Endothelial cell of umbilical vein (primary cell): ENCODE measurements at regions not wholly inside any gene's neighbourhood (a gene's known extent, or its start where the extent isn't known, plus 50 kb on each side); places are given as distances from the start of the nearest gene placed in this dataset.

Experiments used
- BruUV-seq: library from RNA; stranded (reverse); fragments of 400-500 nt; replicated peaks from 2 replicates; lab custom pipeline; 2021; lab: Mats Ljungman, UMichigan
- CTCF ChIA-PET: fragments of 300-600, 350-600 bp; sonication (Branson Sonifier 250); formaldehyde crosslinking; loops from one replicate; lab custom pipeline; 2021; ENCODE audit warnings: antibody characterized with exemption, inconsistent platforms; lab: Charles Lee
- POLR2A ChIA-PET: fragments of 300-600, 350-600 bp; sonication (Branson Sonifier 250); formaldehyde crosslinking; loops from one replicate; lab custom pipeline; 2021; ENCODE audit warnings: antibody characterized with exemption, inconsistent platforms; lab: Charles Lee
- DNase-seq: peaks from one replicate; pipeline ENCODE4 v3.0.0-alpha.2; 2011; ENCODE audit warnings: low read depth, low spot score
- FAIRE-seq: peaks from 2 replicates; lab custom pipeline; 2011; peaks lifted over from hg19 to GRCh38; lab: Jason Lieb, UNC
- H2AFZ ChIP-seq: 2 replicates; pipeline ENCODE4 v1.6.0; 2012; ENCODE audit warnings: low read depth, low read length, control low read depth, inconsistent platforms
- H3K27ac ChIP-seq: 2 replicates; pipeline ENCODE4 v1.5.1; 2011; ENCODE audit warnings: low read depth, mild to moderate bottlenecking, control low read depth, low read length, moderate library complexity; ENCODE audit not compliant: insufficient read depth
- H3K27me3 ChIP-seq, 2 experiments: 2 replicates each; pipeline versions ENCODE4 v1.6.0 to v1.6.1; 2011; ENCODE audit warnings: low read length in 2 of 2, mixed read lengths in 1 of 2; ENCODE audit not compliant: control insufficient read depth in 2 of 2, insufficient read depth in 2 of 2
- H3K36me3 ChIP-seq, 2 experiments: 2 replicates in 1 of 2; 3 replicates in 1 of 2; pipeline ENCODE4 v1.5.1; 2011; ENCODE audit warnings: low read length in 2 of 2, mild to moderate bottlenecking in 1 of 2, moderate library complexity in 1 of 2; ENCODE audit not compliant: control insufficient read depth in 2 of 2, insufficient read depth in 2 of 2; ENCODE audit errors: extremely low read depth in 1 of 2
- H3K4me1 ChIP-seq: 3 replicates; pipeline ENCODE4 v1.5.1; 2011; ENCODE audit warnings: mild to moderate bottlenecking, low read length; ENCODE audit not compliant: control insufficient read depth, insufficient read depth; ENCODE audit errors: extremely low read depth
- H3K4me2 ChIP-seq: 2 replicates; pipeline ENCODE4 v1.6.1; 2011; ENCODE audit warnings: low read length, control low read depth, mixed read lengths; ENCODE audit not compliant: insufficient read depth
- H3K4me3 ChIP-seq, 3 experiments: fragments of 200-600 bp in 1 of 3; sonication (generic), shearing (Covaris generic) in 1 of 3; replicated peaks in 1 of 3; 2 replicates each; pipeline ENCODE4 v1.5.1; 2011 to 2016; ENCODE audit warnings: control low read depth in 3 of 3, low read length in 3 of 3, mild to moderate bottlenecking in 2 of 3, inconsistent platforms in 1 of 3, low read depth in 1 of 3, moderate library complexity in 1 of 3; ENCODE audit not compliant: insufficient read depth in 1 of 3
- H3K79me2 ChIP-seq: 2 replicates; pipeline ENCODE4 v1.6.0; 2012; ENCODE audit warnings: low read length, inconsistent platforms; ENCODE audit not compliant: control insufficient read depth, insufficient read depth
- H3K9ac ChIP-seq: replicated peaks from 2 replicates; pipeline ENCODE3; 2011; ENCODE audit warnings: low read length, control low read depth; ENCODE audit not compliant: insufficient read depth; ENCODE audit errors: extremely low read depth
- H3K9me1 ChIP-seq: replicated peaks from 3 replicates; pipeline ENCODE4 v1.6.0; 2011; ENCODE audit warnings: mild to moderate bottlenecking, low read length; ENCODE audit not compliant: control insufficient read depth, insufficient read depth; ENCODE audit errors: extremely low read depth
- H3K9me3 ChIP-seq: replicated peaks from 2 replicates; pipeline ENCODE4 v1.5.1; 2012; ENCODE audit warnings: low read length, inconsistent platforms; ENCODE audit not compliant: control insufficient read depth, insufficient read depth
- H4K20me1 ChIP-seq: replicated peaks from 2 replicates; pipeline ENCODE3; 2011; ENCODE audit warnings: mild to moderate bottlenecking, low read length; ENCODE audit not compliant: control insufficient read depth, insufficient read depth; ENCODE audit errors: extremely low read depth
- CTCF ChIP-seq, 2 donors: IDR thresholded peaks; 1 replicate in 1 of 2; 2 replicates in 1 of 2; pipeline ENCODE4 v1.5.1; 2011; ENCODE audit warnings: low read length in 2 of 2, mild to moderate bottlenecking in 2 of 2, moderate library complexity in 2 of 2, control low read depth in 1 of 2, inconsistent platforms in 1 of 2, low read depth in 1 of 2; ENCODE audit not compliant: insufficient read depth in 1 of 2; ENCODE audit errors: extremely low read depth in 1 of 2
- EZH2 ChIP-seq: IDR thresholded peaks from 2 replicates; pipeline ENCODE4 v1.6.1; 2012; ENCODE audit warnings: borderline replicate concordance, low read depth, mild to moderate bottlenecking, moderate library complexity, low read length, inconsistent platforms; ENCODE audit not compliant: severe bottlenecking
- FOS ChIP-seq: IDR thresholded peaks from 2 replicates; pipeline ENCODE4 v1.6.1; 2011; ENCODE audit warnings: mild to moderate bottlenecking, low read length, moderate library complexity, borderline replicate concordance; ENCODE audit not compliant: insufficient read depth
- GATA2 ChIP-seq: IDR thresholded peaks from 2 replicates; pipeline ENCODE4 v1.7.0; 2011; ENCODE audit warnings: low read depth, mild to moderate bottlenecking, moderate library complexity, mixed read lengths, low read length; ENCODE audit not compliant: insufficient read length, insufficient read depth
- JUN ChIP-seq: IDR thresholded peaks from 2 replicates; pipeline ENCODE4 v1.6.1; 2011; ENCODE audit warnings: borderline replicate concordance, low read depth; ENCODE audit not compliant: insufficient read length, insufficient read depth
- MAX ChIP-seq: IDR thresholded peaks from 2 replicates; pipeline ENCODE4 v1.6.1; 2011; ENCODE audit not compliant: insufficient read depth, insufficient read length
- MYC ChIP-seq: IDR thresholded peaks from one replicate; pipeline ENCODE4 v1.6.1; 2011; ENCODE audit warnings: mild to moderate bottlenecking, low read depth, low read length
- POLR2A ChIP-seq: IDR thresholded peaks from 2 replicates; pipeline ENCODE4 v1.6.1; 2012; ENCODE audit warnings: low read depth, mild to moderate bottlenecking, control low read depth, low read length
- POLR2AphosphoS5 ChIP-seq: IDR thresholded peaks from 2 replicates; pipeline ENCODE4 v1.6.1; 2012; ENCODE audit warnings: low read depth, mild to moderate bottlenecking, control low read depth, low read length, moderate library complexity; ENCODE audit not compliant: insufficient read depth
- dilution Hi-C: fragments of 300-500 bp; cut with MboI; formaldehyde crosslinking; loops from one replicate; pipeline ENCODE4 v1.15.0; 2019; ENCODE audit warnings: low sequenced_read_pairs; ENCODE audit not compliant: extremely low pct_ligation_motif_present
- intact Hi-C: fragments of 100-400 bp; cut with micrococcal nuclease; formaldehyde crosslinking; loops from one replicate; pipeline ENCODE4 v1.10.0; 2022

DNA sequence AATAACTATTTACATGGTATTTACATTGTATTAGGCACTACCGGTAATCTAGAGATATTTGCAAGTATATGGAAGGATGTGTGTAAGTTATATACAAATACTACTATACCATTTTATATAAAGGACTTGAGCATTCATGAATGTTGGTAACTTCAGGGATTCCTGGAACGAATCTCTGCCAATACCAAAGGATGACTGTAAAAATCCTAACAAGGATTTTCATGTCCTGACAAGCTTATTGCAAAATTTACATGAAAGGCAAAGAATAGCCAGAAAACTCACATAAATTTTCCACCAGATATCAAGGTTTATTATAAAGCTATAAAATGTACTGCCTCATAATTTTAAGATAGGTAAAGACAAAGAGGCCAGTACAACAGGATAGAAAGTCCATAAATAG lies 325.2 kb upstream of the NRIP1 start:
- POLR2A ChIA-PET: no interaction called here
- Histone ChIP-seq H3K9me1 (no peaks in the 10 kb centered on the region), H3K27me3 (no peaks in the 10 kb centered on the region), H3K4me3 (no peak overlapping the region), H3K9me3 (no peaks in the 10 kb centered on the region), H3K79me2 (no peaks in the 10 kb centered on the region), H3K36me3 (no peaks in the 10 kb centered on the region), H3K4me2 (no peak overlapping the region), H4K20me1 (no peaks in the 10 kb centered on the region), H3K9ac (no peak overlapping the region), H3K4me1 (no peaks in the 10 kb centered on the region), H2AFZ (no peak overlapping the region), H3K27ac (no peak overlapping the region)
- intact Hi-C loops: no loop called here
- no peak for FAIRE-seq
- dilution Hi-C loops: no loop called here
- CTCF ChIA-PET: no interaction called here
- no peak for DNase-seq
- TF ChIP-seq MYC: no peak
- no peak for TF ChIP-seq GATA2
- TF ChIP-seq MAX: no peak
- TF ChIP-seq EZH2: no peak
- TF ChIP-seq FOS: no peak
- TF ChIP-seq JUN: no peak
- no peak for TF ChIP-seq POLR2AphosphoS5
- TF ChIP-seq POLR2A: no peak
- TF ChIP-seq CTCF (IDR thresholded peaks at IDR 0.05; ENCODE audit: extremely low read depth in 1 of 2, insufficient read depth in 1 of 2, low read depth in 1 of 2, low read length in 2 of 2): no peak
- no TSS peak for BruUV-seq
